Fibroblast of lung (primary cell): ENCODE measurements at regions not wholly inside any gene's neighbourhood (a gene's known extent, or its start where the extent isn't known, plus 50 kb on each side); places are given as distances from the start of the nearest gene placed in this dataset.
A peak's percentile ranks its signal among the peaks of the same experiment; 100 is the strongest.

Experiments
- DNase-seq, 2 donors: peaks; one replicate each; pipeline versions ENCODE4 v3.0.0 to v3.0.0-alpha.2; 2010; ENCODE audit warnings: low read depth in 2 of 2
- H2AFZ ChIP-seq: 2 replicates; pipeline ENCODE4 v1.5.1; 2012; ENCODE audit warnings: low read length, control low read depth, inconsistent platforms
- H3K27ac ChIP-seq: 2 replicates; pipeline ENCODE4 v1.5.1; 2011; ENCODE audit warnings: low read length, control low read depth; ENCODE audit not compliant: insufficient read depth
- H3K27me3 ChIP-seq: 2 replicates; pipeline ENCODE4 v1.5.1; 2011; ENCODE audit warnings: mild to moderate bottlenecking, low read length; ENCODE audit not compliant: control insufficient read depth, insufficient read depth
- H3K36me3 ChIP-seq: 2 replicates; pipeline ENCODE4 v1.5.1; 2011; ENCODE audit warnings: low read length; ENCODE audit not compliant: control insufficient read depth, insufficient read depth
- H3K4me1 ChIP-seq: 2 replicates; pipeline ENCODE4 v1.5.1; 2011; ENCODE audit warnings: low read length; ENCODE audit not compliant: control insufficient read depth, insufficient read depth; ENCODE audit errors: extremely low read depth
- H3K4me2 ChIP-seq: 2 replicates; pipeline ENCODE4 v1.5.1; 2011; ENCODE audit warnings: low read length, control low read depth; ENCODE audit not compliant: insufficient read depth; ENCODE audit errors: extremely low read depth
- H3K4me3 ChIP-seq, 4 experiments: fragments of 200-600 bp in 1 of 4; sonication (generic) in 1 of 4; replicated peaks in 1 of 4; 2 replicates each; pipeline ENCODE4 v1.5.1; 2011 to 2016; ENCODE audit warnings: low read length in 4 of 4, low read depth in 3 of 4, mild to moderate bottlenecking in 3 of 4, control low read depth in 2 of 4, inconsistent platforms in 1 of 4, mixed read lengths in 1 of 4; ENCODE audit not compliant: insufficient read depth in 1 of 4; ENCODE audit errors: control extremely low read depth in 1 of 4
- H3K79me2 ChIP-seq: 2 replicates; pipeline ENCODE4 v1.5.1; 2012; ENCODE audit warnings: mild to moderate bottlenecking, low read length, inconsistent platforms; ENCODE audit not compliant: control insufficient read depth, insufficient read depth
- H3K9ac ChIP-seq: 2 replicates; pipeline ENCODE4 v1.5.1; 2011; ENCODE audit warnings: mild to moderate bottlenecking, low read length, control low read depth; ENCODE audit not compliant: insufficient read depth
- H3K9me3 ChIP-seq: 2 replicates; pipeline ENCODE4 v1.5.1; 2012; ENCODE audit warnings: low read depth, low read length; ENCODE audit not compliant: control insufficient read depth, insufficient read depth
- H4K20me1 ChIP-seq: 2 replicates; pipeline ENCODE4 v1.5.1; 2011; ENCODE audit warnings: low read length; ENCODE audit not compliant: control insufficient read depth, insufficient read depth; ENCODE audit errors: extremely low read depth
- EZH2 ChIP-seq: IDR thresholded peaks from 2 replicates; pipeline ENCODE4 v1.5.1; 2012; ENCODE audit warnings: low read length, control low read depth, mild to moderate bottlenecking; ENCODE audit errors: missing control alignments
- TF ChIP-seq, protein P1 (sequence below), 2 donors: IDR thresholded peaks in 1 of 2; conservative IDR thresholded peaks in 1 of 2; 1 replicate in 1 of 2; 2 replicates in 1 of 2; pipeline ENCODE4 v1.5.1; 2011 to 2012; ENCODE audit warnings: low read length in 2 of 2, control low read depth in 1 of 2, inconsistent platforms in 1 of 2, low read depth in 1 of 2, mild to moderate bottlenecking in 1 of 2

DNA sequence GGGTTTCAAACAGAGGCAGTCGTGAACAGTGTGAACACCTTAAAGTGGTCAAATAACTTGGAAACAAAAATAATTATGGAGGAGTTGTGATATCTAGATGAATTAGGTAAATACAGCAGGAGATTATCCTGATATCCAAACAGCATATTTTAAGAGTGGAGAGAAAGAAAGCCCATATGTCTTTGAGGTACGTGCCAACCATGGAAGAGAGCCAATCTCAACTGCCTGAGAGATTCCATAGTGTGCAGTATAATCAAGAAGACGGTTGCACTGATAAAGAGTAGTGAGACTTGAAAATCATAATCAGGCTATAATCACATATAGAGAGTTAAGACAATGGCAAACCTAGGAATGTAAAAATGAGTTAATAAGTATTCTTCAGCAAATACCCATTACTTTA is 472.8 kb upstream of the SLITRK5 start:
- no peak overlapping the region for H3K27ac ChIP-seq
- H3K4me1 ChIP-seq, result no peaks in the 10 kb centered on the region
- no peaks in the 10 kb centered on the region for H3K9me3 ChIP-seq
- no peak overlapping the region for H3K9ac ChIP-seq
- no peaks in the 10 kb centered on the region for H3K36me3 ChIP-seq
- no peak for TF ChIP-seq EZH2
- TF ChIP-seq, protein P1, sequence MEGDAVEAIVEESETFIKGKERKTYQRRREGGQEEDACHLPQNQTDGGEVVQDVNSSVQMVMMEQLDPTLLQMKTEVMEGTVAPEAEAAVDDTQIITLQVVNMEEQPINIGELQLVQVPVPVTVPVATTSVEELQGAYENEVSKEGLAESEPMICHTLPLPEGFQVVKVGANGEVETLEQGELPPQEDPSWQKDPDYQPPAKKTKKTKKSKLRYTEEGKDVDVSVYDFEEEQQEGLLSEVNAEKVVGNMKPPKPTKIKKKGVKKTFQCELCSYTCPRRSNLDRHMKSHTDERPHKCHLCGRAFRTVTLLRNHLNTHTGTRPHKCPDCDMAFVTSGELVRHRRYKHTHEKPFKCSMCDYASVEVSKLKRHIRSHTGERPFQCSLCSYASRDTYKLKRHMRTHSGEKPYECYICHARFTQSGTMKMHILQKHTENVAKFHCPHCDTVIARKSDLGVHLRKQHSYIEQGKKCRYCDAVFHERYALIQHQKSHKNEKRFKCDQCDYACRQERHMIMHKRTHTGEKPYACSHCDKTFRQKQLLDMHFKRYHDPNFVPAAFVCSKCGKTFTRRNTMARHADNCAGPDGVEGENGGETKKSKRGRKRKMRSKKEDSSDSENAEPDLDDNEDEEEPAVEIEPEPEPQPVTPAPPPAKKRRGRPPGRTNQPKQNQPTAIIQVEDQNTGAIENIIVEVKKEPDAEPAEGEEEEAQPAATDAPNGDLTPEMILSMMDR (conservative IDR thresholded peaks at IDR 0.05 in 1 of 2, IDR thresholded peaks at IDR 0.05 in 1 of 2; ENCODE audit: low read depth in 1 of 2, low read length in 2 of 2), result no peak
- no peak overlapping the region for H2AFZ ChIP-seq
- H3K4me2 ChIP-seq, result no peak overlapping the region
- no peaks in the 10 kb centered on the region for H3K79me2 ChIP-seq
- no peaks in the 10 kb centered on the region for H4K20me1 ChIP-seq
- no peak overlapping the region for H3K4me3 ChIP-seq
- H3K27me3 ChIP-seq, result no peaks in the 10 kb centered on the region
- DNase-seq, result no peak

DNA sequence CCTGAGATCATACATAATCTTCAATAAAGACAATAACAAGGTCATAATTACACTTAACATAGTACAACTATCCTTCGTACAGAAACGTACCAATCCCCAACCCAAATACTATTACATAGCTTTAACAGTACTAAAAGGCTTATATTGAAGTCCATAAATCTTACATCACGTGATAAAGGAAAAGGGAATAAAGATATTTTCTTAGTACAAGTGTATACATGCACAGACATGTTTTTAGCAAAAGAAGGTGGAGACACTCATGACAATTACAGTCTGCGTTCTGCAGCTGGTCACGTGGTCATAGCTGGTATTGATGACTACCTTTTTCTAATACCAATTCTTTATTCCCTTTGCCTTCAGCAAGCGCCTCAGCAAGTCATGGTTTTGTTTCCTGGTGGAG is 464.5 kb upstream of the SLITRK5 start:
- Histone ChIP-seq H3K9ac (no peak overlapping the region), H3K27ac (no peak overlapping the region), H3K36me3 (no peaks in the 10 kb centered on the region), H3K79me2 (no peaks in the 10 kb centered on the region), H3K9me3 (no peaks in the 10 kb centered on the region), H3K4me2 (no peak overlapping the region), H3K4me1 (no peaks in the 10 kb centered on the region), H2AFZ (no peak overlapping the region), H3K4me3 (no peak overlapping the region), H3K27me3 (no peaks in the 10 kb centered on the region), H4K20me1 (no peaks in the 10 kb centered on the region)
- TF ChIP-seq, protein P1 (conservative IDR thresholded peaks at IDR 0.05 in 1 of 2, IDR thresholded peaks at IDR 0.05 in 1 of 2; ENCODE audit: low read depth in 1 of 2, low read length in 2 of 2), result no peak
- no peak for TF ChIP-seq EZH2
- DNase-seq, result no peak

DNA sequence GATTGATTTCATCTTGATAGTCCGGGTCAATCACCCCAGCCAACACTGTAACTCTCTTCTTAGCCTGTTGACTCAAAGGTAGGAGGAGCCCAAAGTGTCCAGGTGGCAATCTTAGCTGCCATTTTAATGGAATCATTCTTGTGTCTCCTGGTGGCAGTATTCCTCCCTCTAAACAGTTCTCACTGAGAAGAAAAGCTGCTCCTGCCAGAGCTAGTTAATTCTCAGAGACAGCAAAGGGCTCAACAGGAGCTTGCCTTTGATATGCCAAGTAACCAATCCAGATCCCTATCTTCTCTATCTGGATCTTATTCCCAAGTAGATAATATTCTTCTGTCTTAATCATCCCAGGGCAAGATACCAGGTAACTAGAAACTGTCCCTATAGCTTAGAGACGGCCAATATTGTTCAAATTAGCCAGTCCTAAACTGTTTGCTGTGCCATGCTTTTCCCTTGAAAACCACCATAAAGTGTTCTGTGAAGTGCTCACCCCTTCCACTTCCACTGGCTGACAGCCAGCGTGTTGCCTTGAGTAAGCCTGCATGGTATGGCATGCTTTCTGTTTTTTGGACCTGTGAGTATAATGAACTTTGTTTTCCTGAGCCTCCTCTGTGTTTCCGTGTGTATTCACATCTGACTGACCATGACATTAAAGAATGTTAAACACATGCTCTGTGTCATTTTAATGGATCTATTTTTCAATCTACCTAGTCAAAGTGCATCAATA is 463.7 kb upstream of the SLITRK5 start:
- Histone ChIP-seq H3K9ac (no peak overlapping the region), H2AFZ (no peak overlapping the region), H3K9me3 (no peaks in the 10 kb centered on the region), H3K79me2 (no peaks in the 10 kb centered on the region), H3K4me1 (no peaks in the 10 kb centered on the region), H4K20me1 (no peaks in the 10 kb centered on the region), H3K36me3 (no peaks in the 10 kb centered on the region), H3K27me3 (no peaks in the 10 kb centered on the region), H3K4me2 (no peak overlapping the region), H3K27ac (no peak overlapping the region), H3K4me3 (no peak overlapping the region)
- DNase-seq, result peak in 1 of 2 donors; percentile 8
- no peak for TF ChIP-seq EZH2
- TF ChIP-seq, protein P1 (conservative IDR thresholded peaks at IDR 0.05 in 1 of 2, IDR thresholded peaks at IDR 0.05 in 1 of 2; ENCODE audit: low read depth in 1 of 2, low read length in 2 of 2), result no peak
